ENCODE measurements at regions not wholly inside any gene's neighbourhood (a gene's known extent, or its start where the extent isn't known, plus 50 kb on each side); places are given as distances from the start of the nearest gene placed in this dataset.

- TF ChIP-seq CTCF (IDR thresholded peaks at IDR 0.05; ENCODE audit: poor library complexity), result no peak
- no peak for TF ChIP-seq EZH2 (IDR thresholded peaks at IDR 0.05; ENCODE audit: borderline replicate concordance)
Measured at GRCh38 chr9:108281696-108282095, 574.1 kb downstream of the ACTL7B start.
